ENCODE measurements at regions not wholly inside any gene's neighbourhood (a gene's known extent, or its start where the extent isn't known, plus 50 kb on each side); places are given as distances from the start of the nearest gene placed in this dataset.

- TF ChIP-seq CTCF (IDR thresholded peaks at IDR 0.05) (no peak), EP300 (IDR thresholded peaks at IDR 0.05) (no peak)
Measured at GRCh38 chr1:4355839-4356238, 298.6 kb upstream of the AJAP1 start.

Measured in tibial nerve (tissue), 4 donors.